NB4 (cell line): ENCODE measurements at regions not wholly inside any gene's neighbourhood (a gene's known extent, or its start where the extent isn't known, plus 50 kb on each side); places are given as distances from the start of the nearest gene placed in this dataset.

Experiments used
- DNase-seq: peaks from one replicate; pipeline ENCODE4 v3.0.0; 2010; ENCODE audit warnings: low read depth
- H3K4me3 ChIP-seq: one replicate; pipeline ENCODE4 v1.5.1; 2011; ENCODE audit warnings: mild to moderate bottlenecking, low read depth, low read length, moderate library complexity
- CTCF ChIP-seq: IDR thresholded peaks from one replicate; pipeline ENCODE4 v1.5.1; 2012; ENCODE audit warnings: low read depth, low read length
- MAX ChIP-seq: IDR thresholded peaks from 2 replicates; pipeline ENCODE4 v1.6.1; 2011; ENCODE audit warnings: low read depth, low read length
- MYC ChIP-seq: IDR thresholded peaks from 2 replicates; pipeline ENCODE4 v1.6.1; 2011; ENCODE audit warnings: low read depth, low read length
- POLR2A ChIP-seq: IDR thresholded peaks from 2 replicates; pipeline ENCODE4 v1.6.1; 2011; ENCODE audit warnings: mild to moderate bottlenecking; ENCODE audit not compliant: insufficient read length; ENCODE audit errors: extremely low read depth

GRCh38 chr13:111489301-111489700 lies 168.9 kb downstream of the TEX29 start:
- DNase-seq = no peak
- TF ChIP-seq MYC (no peak), CTCF (no peak), POLR2A (no peak)
- no peak overlapping the region for H3K4me3 ChIP-seq

GRCh38 chr13:111490611-111491010 lies 170.2 kb downstream of the TEX29 start:
- DNase-seq = no peak
- no peak overlapping the region for H3K4me3 ChIP-seq
- TF ChIP-seq MAX = no peak
- TF ChIP-seq CTCF = no peak
- no peak for TF ChIP-seq POLR2A
- no peak for TF ChIP-seq MYC

DNA sequence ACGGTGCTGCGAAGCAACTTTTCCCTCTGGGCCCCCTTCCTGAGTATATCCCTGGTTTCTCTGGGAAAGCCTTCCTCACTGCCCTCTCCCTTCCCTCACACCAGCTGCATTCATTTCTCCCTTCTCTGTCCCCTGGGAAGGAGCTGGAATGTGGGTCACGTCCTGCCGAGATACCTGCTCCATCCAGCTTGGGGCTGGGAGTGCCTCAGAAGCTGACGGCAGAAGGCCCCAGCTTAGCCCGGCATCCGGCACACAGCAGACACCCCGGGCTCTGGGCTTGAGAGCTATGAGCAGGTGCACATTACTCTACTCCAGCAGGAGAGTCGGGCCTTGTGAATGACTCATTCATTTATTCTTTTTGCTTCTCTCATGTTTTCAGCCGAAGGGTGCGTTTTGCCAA lies 170.6 kb downstream of the TEX29 start:
- H3K4me3 ChIP-seq = no peak overlapping the region
- no peak for DNase-seq
- no peak for TF ChIP-seq CTCF
- TF ChIP-seq MAX = no peak
- no peak for TF ChIP-seq MYC
- TF ChIP-seq POLR2A = no peak

DNA sequence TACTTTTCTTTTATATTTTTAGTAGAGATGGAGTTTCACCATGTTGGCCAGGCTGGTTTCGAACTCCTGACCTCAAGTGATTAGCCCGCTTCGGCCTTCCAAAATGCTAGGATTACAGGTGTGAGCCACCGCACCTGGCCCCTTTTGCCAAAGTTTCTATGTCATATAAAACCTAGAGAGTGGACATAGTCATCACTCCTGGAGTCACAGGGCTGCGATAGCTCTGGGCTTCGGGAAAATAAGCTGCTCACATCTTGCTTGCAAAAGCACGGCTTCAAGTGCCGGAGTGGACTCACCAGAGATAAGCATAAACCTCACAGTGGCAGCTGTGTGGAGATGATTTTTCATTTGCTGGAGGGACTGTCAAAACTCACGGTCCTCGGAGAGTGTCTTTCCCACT lies 171.2 kb downstream of the TEX29 start:
- DNase-seq = no peak
- no peak overlapping the region for H3K4me3 ChIP-seq
- no peak for TF ChIP-seq MYC
- TF ChIP-seq CTCF = no peak
- no peak for TF ChIP-seq POLR2A
- no peak for TF ChIP-seq MAX

DNA sequence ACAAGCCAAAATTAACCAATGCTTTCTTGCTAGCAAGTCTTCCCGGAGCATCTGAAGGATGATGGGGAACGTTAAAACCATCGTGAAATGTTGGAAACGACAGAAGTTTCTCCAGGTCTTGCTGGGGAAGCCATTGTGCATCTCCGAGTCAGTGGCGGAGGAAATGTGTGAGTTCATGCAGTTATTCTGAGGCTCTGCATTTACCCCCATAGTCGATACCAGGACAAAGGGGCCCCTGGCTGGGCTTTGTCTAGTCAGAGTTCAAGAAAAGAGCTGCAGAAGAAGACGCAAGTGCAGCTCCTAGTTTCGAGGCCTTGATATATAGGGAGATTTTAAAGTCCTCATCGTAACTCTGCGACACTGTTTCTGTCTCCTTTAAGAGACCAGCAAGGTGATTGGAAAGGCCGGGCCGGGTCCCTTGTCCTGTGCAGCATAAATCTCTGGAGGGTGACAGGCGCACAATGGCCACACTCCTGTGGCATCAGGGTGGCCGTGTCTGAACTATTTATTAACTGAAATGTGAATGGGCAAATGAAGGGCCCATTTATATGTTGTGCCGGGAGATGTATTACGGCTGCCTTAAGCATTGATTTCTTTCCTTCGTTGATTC lies 172.0 kb downstream of the TEX29 start:
- no peak for DNase-seq
- TF ChIP-seq MYC = no peak
- TF ChIP-seq POLR2A = no peak
- no peak for TF ChIP-seq CTCF
- TF ChIP-seq MAX = no peak
- H3K4me3 ChIP-seq = no peak overlapping the region

DNA sequence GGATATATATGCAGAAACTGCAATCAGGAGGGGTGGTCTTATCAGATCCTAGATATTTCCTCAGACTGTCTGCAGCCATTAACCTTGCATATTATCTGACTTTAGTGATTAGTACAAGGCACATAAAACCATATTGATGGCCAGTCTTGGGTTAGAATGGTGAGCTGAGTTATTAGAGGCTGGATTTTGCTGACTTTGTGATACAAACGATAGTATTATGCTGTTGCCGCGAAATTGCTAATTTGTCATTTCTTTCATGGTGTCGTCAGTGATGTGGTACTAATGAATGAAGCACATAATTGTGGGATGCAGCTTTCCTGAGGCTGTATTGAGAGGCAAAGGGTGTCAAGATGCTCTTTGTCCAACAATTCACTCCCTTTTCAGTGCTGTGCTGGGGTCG lies 172.5 kb downstream of the TEX29 start:
- TF ChIP-seq CTCF (no peak), MYC (no peak), POLR2A (no peak), MAX (no peak)
- no peak for DNase-seq
- H3K4me3 ChIP-seq = no peak overlapping the region
